ENCODE measurements at regions not wholly inside any gene's neighbourhood (a gene's known extent, or its start where the extent isn't known, plus 50 kb on each side); places are given as distances from the start of the nearest gene placed in this dataset.

- no peak overlapping the region for H3K27ac Mint-ChIP-seq
- no peaks in the 10 kb centered on the region for H3K9me3 ChIP-seq (ENCODE audit: control insufficient read depth, low read length, poor library complexity, severe bottlenecking)
- H3K4me3 Mint-ChIP-seq = no peak overlapping the region
- no peaks in the 10 kb centered on the region for H3K27me3 Mint-ChIP-seq
- DNase-seq (no peak), ATAC-seq (no peak)
- H3K36me3 Mint-ChIP-seq (ENCODE audit: low read depth) = no peaks in the 10 kb centered on the region
- no peaks in the 10 kb centered on the region for H3K4me1 Mint-ChIP-seq
Observed at GRCh38 chr21:20537130-20537529, 461.1 kb upstream of the NCAM2 start.

- H3K27me3 Mint-ChIP-seq = no peaks in the 10 kb centered on the region
- H3K9me3 ChIP-seq (ENCODE audit: control insufficient read depth, low read length, poor library complexity, severe bottlenecking) = no peaks in the 10 kb centered on the region
- no peaks in the 10 kb centered on the region for H3K36me3 Mint-ChIP-seq (ENCODE audit: low read depth)
- no peak overlapping the region for H3K27ac Mint-ChIP-seq
- H3K4me1 Mint-ChIP-seq = no peaks in the 10 kb centered on the region
- DNase-seq = no peak
- H3K4me3 Mint-ChIP-seq = no peak overlapping the region
- ATAC-seq = no peak
Observed at GRCh38 chr21:20538039-20538658, 460.1 kb upstream of the NCAM2 start.

GRCh38 chr21:20545454-20545853 lies 452.8 kb upstream of the NCAM2 start:
- Mint-ChIP-seq H3K27me3 (no peaks in the 10 kb centered on the region), H3K4me3 (no peak overlapping the region), H3K4me1 (no peaks in the 10 kb centered on the region), H3K27ac (no peak overlapping the region), H3K36me3 (ENCODE audit: low read depth) (no peaks in the 10 kb centered on the region)
- no peak for DNase-seq
- H3K9me3 ChIP-seq (ENCODE audit: control insufficient read depth, low read length, poor library complexity, severe bottlenecking) = no peaks in the 10 kb centered on the region
- ATAC-seq = no peak

GRCh38 chr21:20551939-20552338 lies 446.3 kb upstream of the NCAM2 start:
- no peaks in the 10 kb centered on the region for H3K9me3 ChIP-seq (ENCODE audit: control insufficient read depth, low read length, poor library complexity, severe bottlenecking)
- Mint-ChIP-seq H3K27ac (no peak overlapping the region), H3K4me1 (no peaks in the 10 kb centered on the region), H3K4me3 (no peak overlapping the region), H3K36me3 (ENCODE audit: low read depth) (no peaks in the 10 kb centered on the region), H3K27me3 (no peaks in the 10 kb centered on the region)
- ATAC-seq = no peak
- DNase-seq = no peak

- Mint-ChIP-seq H3K27me3 (no peaks in the 10 kb centered on the region), H3K36me3 (ENCODE audit: low read depth) (no peaks in the 10 kb centered on the region), H3K4me3 (no peak overlapping the region), H3K27ac (no peak overlapping the region), H3K4me1 (no peaks in the 10 kb centered on the region)
- H3K9me3 ChIP-seq (ENCODE audit: control insufficient read depth, low read length, poor library complexity, severe bottlenecking) = no peaks in the 10 kb centered on the region
- DNase-seq (no peak), ATAC-seq (no peak)
Observed at GRCh38 chr21:20554785-20555184, 443.4 kb upstream of the NCAM2 start.

GRCh38 chr21:20570824-20571232 lies 427.4 kb upstream of the NCAM2 start:
- H3K27me3 Mint-ChIP-seq = no peaks in the 10 kb centered on the region
- no peaks in the 10 kb centered on the region for H3K4me1 Mint-ChIP-seq
- H3K36me3 Mint-ChIP-seq (ENCODE audit: low read depth) = no peaks in the 10 kb centered on the region
- DNase-seq (no peak), ATAC-seq (no peak)
- no peak overlapping the region for H3K27ac Mint-ChIP-seq
- H3K4me3 Mint-ChIP-seq = no peak overlapping the region
- H3K9me3 ChIP-seq (ENCODE audit: control insufficient read depth, low read length, poor library complexity, severe bottlenecking) = no peaks in the 10 kb centered on the region

- no peak overlapping the region for H3K4me3 Mint-ChIP-seq
- no peak for DNase-seq
- H3K9me3 ChIP-seq (ENCODE audit: control insufficient read depth, low read length, poor library complexity, severe bottlenecking) = no peaks in the 10 kb centered on the region
- H3K27me3 Mint-ChIP-seq = no peaks in the 10 kb centered on the region
- no peaks in the 10 kb centered on the region for H3K36me3 Mint-ChIP-seq (ENCODE audit: low read depth)
- no peaks in the 10 kb centered on the region for H3K4me1 Mint-ChIP-seq
- no peak overlapping the region for H3K27ac Mint-ChIP-seq
- ATAC-seq = no peak
Observed at GRCh38 chr21:20572582-20572981, 425.6 kb upstream of the NCAM2 start.

- no peak for ATAC-seq
- no peak for DNase-seq
- H3K36me3 Mint-ChIP-seq (ENCODE audit: low read depth) = no peaks in the 10 kb centered on the region
- H3K27ac Mint-ChIP-seq = no peak overlapping the region
- no peaks in the 10 kb centered on the region for H3K27me3 Mint-ChIP-seq
- no peaks in the 10 kb centered on the region for H3K9me3 ChIP-seq (ENCODE audit: control insufficient read depth, low read length, poor library complexity, severe bottlenecking)
- no peak overlapping the region for H3K4me3 Mint-ChIP-seq
- H3K4me1 Mint-ChIP-seq = no peaks in the 10 kb centered on the region
Observed at GRCh38 chr21:20581361-20581760, 416.8 kb upstream of the NCAM2 start.

- Mint-ChIP-seq H3K36me3 (ENCODE audit: low read depth) (no peaks in the 10 kb centered on the region), H3K4me1 (peaks cover 2% of the 10 kb centered on the region), H3K27ac (no peak overlapping the region), H3K27me3 (no peaks in the 10 kb centered on the region), H3K4me3 (no peak overlapping the region)
- DNase-seq = no peak
- no peaks in the 10 kb centered on the region for H3K9me3 ChIP-seq (ENCODE audit: control insufficient read depth, low read length, poor library complexity, severe bottlenecking)
- ATAC-seq = no peak
Observed at GRCh38 chr21:20591284-20591683, 406.9 kb upstream of the NCAM2 start.

GRCh38 chr21:20592463-20592862 lies 405.7 kb upstream of the NCAM2 start:
- ATAC-seq (no peak), DNase-seq (no peak)
- Mint-ChIP-seq H3K4me3 (no peak overlapping the region), H3K4me1 (peaks cover 2% of the 10 kb centered on the region), H3K27me3 (no peaks in the 10 kb centered on the region), H3K36me3 (ENCODE audit: low read depth) (no peaks in the 10 kb centered on the region), H3K27ac (no peak overlapping the region)
- no peaks in the 10 kb centered on the region for H3K9me3 ChIP-seq (ENCODE audit: control insufficient read depth, low read length, poor library complexity, severe bottlenecking)

- H3K36me3 Mint-ChIP-seq (ENCODE audit: low read depth) = no peaks in the 10 kb centered on the region
Observed at GRCh38 chr21:20603236-20603635, 395.0 kb upstream of the NCAM2 start.

GRCh38 chr21:20611008-20611407 lies 387.2 kb upstream of the NCAM2 start:
- H3K9me3 ChIP-seq (ENCODE audit: control insufficient read depth, low read length, poor library complexity, severe bottlenecking) = no peaks in the 10 kb centered on the region
- Mint-ChIP-seq H3K36me3 (ENCODE audit: low read depth) (no peaks in the 10 kb centered on the region), H3K27me3 (no peaks in the 10 kb centered on the region), H3K27ac (no peak overlapping the region), H3K4me3 (no peak overlapping the region), H3K4me1 (no peaks in the 10 kb centered on the region)
- no peak for ATAC-seq
- no peak for DNase-seq

More at GRCh38 chr21:20603236-20603635, 395.0 kb upstream of the NCAM2 start:
- no peak for ATAC-seq
- Mint-ChIP-seq H3K27me3 (no peaks in the 10 kb centered on the region), H3K27ac (no peak overlapping the region), H3K4me1 (no peaks in the 10 kb centered on the region), H3K4me3 (no peak overlapping the region)
- H3K9me3 ChIP-seq (ENCODE audit: control insufficient read depth, low read length, poor library complexity, severe bottlenecking) = no peaks in the 10 kb centered on the region
- DNase-seq = no peak

GRCh38 chr21:20613654-20614053 lies 384.6 kb upstream of the NCAM2 start:
- no peaks in the 10 kb centered on the region for H3K9me3 ChIP-seq (ENCODE audit: control insufficient read depth, low read length, poor library complexity, severe bottlenecking)
- Mint-ChIP-seq H3K4me3 (no peak overlapping the region), H3K27me3 (no peaks in the 10 kb centered on the region), H3K36me3 (ENCODE audit: low read depth) (no peaks in the 10 kb centered on the region), H3K27ac (no peak overlapping the region), H3K4me1 (no peaks in the 10 kb centered on the region)
- DNase-seq (no peak), ATAC-seq (no peak)

- no peaks in the 10 kb centered on the region for H3K36me3 Mint-ChIP-seq (ENCODE audit: low read depth)
- DNase-seq (no peak), ATAC-seq (no peak)
- no peak overlapping the region for H3K4me3 Mint-ChIP-seq
- H3K4me1 Mint-ChIP-seq = no peaks in the 10 kb centered on the region
- no peaks in the 10 kb centered on the region for H3K9me3 ChIP-seq (ENCODE audit: control insufficient read depth, low read length, poor library complexity, severe bottlenecking)
- H3K27ac Mint-ChIP-seq = no peak overlapping the region
- H3K27me3 Mint-ChIP-seq = no peaks in the 10 kb centered on the region
Observed at GRCh38 chr21:20617130-20617529, 381.1 kb upstream of the NCAM2 start.
